ENCODE measurements at regions not wholly inside any gene's neighbourhood (a gene's known extent, or its start where the extent isn't known, plus 50 kb on each side); places are given as distances from the start of the nearest gene placed in this dataset.

DNA sequence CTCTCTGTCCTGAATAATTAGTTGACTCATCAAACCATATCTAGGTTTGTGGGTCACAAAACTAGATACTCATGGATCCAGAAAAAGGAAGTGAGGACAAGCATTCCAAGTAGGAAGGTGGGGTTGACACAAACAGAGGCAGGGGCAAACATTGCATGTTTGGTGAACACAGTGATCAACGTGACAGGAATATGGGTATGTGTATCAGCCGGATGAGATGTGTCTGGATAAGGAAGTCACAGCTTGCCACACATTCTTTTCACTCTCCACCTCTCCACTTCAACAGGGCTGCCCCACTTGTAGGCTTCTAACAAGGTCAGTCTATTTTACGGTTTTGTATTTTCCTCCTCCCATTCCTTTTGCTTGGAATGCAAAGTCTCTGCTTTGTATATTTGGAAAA lies 319.0 kb downstream of the CYRIA start:
- TF ChIP-seq, protein P1, sequence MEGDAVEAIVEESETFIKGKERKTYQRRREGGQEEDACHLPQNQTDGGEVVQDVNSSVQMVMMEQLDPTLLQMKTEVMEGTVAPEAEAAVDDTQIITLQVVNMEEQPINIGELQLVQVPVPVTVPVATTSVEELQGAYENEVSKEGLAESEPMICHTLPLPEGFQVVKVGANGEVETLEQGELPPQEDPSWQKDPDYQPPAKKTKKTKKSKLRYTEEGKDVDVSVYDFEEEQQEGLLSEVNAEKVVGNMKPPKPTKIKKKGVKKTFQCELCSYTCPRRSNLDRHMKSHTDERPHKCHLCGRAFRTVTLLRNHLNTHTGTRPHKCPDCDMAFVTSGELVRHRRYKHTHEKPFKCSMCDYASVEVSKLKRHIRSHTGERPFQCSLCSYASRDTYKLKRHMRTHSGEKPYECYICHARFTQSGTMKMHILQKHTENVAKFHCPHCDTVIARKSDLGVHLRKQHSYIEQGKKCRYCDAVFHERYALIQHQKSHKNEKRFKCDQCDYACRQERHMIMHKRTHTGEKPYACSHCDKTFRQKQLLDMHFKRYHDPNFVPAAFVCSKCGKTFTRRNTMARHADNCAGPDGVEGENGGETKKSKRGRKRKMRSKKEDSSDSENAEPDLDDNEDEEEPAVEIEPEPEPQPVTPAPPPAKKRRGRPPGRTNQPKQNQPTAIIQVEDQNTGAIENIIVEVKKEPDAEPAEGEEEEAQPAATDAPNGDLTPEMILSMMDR (IDR thresholded peaks at IDR 0.05; ENCODE audit: low read depth, low read length): no peak
- TF ChIP-seq MYC (IDR thresholded peaks at IDR 0.05; ENCODE audit: low read depth, low read length): no peak
- TF ChIP-seq, protein P2, sequence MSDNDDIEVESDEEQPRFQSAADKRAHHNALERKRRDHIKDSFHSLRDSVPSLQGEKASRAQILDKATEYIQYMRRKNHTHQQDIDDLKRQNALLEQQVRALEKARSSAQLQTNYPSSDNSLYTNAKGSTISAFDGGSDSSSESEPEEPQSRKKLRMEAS (IDR thresholded peaks at IDR 0.05; ENCODE audit: low read depth, low read length): no peak

All from NB4 (cell line).